GM13977 (cell line): ENCODE measurements at regions not wholly inside any gene's neighbourhood (a gene's known extent, or its start where the extent isn't known, plus 50 kb on each side); places are given as distances from the start of the nearest gene placed in this dataset.

ENCODE experiments used
- DNase-seq: peaks from one replicate; pipeline ENCODE4 v3.0.0; 2012; ENCODE audit warnings: low spot score
- in situ Hi-C: fragments of 300-500 bp; cut with MboI; formaldehyde crosslinking; loops from one replicate; pipeline ENCODE4 v1.12.0; 2022; ENCODE audit warnings: low sequenced_read_pairs, low pct_unique_long_range_greater_than_20kb, mixed read lengths, inconsistent platforms; ENCODE audit not compliant: unreplicated experiment
- TF ChIP-seq, protein P1 (sequence below): IDR thresholded peaks from 2 replicates; pipeline ENCODE4 v1.5.1; 2012; ENCODE audit warnings: mild to moderate bottlenecking, control low read depth; ENCODE audit not compliant: insufficient read depth; ENCODE audit errors: extremely low read depth, missing control alignments

DNA sequence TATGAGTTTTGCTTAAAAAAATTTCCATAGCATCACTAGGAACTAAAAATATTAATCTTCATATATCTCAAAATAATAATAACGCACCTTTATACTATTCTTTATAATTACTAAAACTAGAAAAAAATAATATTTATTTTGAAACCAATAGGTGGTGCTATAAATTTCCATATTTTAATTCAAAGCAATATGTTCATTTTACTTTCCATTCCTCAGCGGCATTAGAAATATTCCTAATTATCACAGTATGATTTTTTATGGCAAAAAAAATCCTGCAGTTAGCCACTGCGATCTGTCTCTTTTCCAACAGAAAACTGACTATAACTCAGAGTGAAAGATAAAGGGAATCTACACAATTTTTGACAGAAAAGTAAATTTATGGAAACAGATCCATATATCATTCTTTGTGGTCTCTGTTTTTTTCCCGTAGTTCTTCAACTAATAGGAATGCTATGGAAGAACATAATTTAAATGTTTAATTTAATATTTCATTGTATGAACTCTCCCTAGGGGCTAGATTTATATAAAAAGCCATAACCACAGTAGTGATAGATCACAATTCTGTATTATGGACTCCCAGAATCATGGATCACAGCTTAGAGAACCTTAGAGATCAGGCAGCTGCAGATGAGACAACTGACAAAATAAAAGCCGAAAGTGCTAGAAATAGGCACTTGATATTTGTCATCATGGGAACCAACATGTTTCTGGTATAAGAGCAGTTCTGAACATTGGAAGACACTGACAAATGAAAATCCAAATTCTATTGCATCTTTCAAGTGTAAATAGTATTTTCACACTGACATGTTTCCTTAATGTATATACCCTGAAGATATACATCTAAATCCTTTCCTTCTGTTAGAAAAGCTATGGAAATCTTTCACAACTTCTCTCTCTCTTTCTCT, 167.7 kb upstream of the MPDZ start:
- TF ChIP-seq, protein P1, sequence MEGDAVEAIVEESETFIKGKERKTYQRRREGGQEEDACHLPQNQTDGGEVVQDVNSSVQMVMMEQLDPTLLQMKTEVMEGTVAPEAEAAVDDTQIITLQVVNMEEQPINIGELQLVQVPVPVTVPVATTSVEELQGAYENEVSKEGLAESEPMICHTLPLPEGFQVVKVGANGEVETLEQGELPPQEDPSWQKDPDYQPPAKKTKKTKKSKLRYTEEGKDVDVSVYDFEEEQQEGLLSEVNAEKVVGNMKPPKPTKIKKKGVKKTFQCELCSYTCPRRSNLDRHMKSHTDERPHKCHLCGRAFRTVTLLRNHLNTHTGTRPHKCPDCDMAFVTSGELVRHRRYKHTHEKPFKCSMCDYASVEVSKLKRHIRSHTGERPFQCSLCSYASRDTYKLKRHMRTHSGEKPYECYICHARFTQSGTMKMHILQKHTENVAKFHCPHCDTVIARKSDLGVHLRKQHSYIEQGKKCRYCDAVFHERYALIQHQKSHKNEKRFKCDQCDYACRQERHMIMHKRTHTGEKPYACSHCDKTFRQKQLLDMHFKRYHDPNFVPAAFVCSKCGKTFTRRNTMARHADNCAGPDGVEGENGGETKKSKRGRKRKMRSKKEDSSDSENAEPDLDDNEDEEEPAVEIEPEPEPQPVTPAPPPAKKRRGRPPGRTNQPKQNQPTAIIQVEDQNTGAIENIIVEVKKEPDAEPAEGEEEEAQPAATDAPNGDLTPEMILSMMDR = no peak

DNA sequence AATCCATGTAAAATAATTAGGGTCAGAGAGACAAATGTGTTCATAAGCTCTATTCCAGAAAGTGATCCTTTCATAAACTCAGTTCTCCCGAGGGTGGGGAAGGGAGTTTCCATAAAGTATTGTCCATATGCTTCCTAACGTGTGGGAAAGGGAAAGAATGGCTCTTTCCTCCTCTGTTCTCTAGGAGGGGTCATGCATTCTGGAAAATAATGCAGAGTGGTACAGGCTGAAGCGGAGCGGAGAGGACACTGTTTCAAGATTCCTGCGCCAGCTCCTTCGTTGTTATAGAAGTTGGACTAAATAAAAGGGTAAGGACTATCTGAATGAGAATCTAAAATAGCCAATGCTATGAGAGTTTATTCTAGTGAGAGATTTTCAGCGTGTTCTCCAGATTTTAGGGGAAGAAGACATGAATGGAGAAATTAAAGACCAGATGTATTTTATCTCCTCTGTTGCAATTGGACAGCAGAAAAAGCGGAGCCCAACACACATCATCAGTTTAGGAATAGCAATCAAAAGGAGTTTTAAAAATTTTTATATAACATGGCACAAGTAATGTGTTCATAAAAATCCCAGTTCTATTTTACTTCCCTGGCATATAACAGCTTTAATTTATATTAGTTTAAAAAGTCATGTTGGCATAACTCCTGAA, 166.9 kb upstream of the MPDZ start:
- in situ Hi-C loops = no loop called here
- TF ChIP-seq, protein P1 = no peak
- DNase-seq = no peak

More for the DNA sequence above, 167.7 kb upstream of the MPDZ start:
- in situ Hi-C loops = no loop called here
- no peak for DNase-seq

DNA sequence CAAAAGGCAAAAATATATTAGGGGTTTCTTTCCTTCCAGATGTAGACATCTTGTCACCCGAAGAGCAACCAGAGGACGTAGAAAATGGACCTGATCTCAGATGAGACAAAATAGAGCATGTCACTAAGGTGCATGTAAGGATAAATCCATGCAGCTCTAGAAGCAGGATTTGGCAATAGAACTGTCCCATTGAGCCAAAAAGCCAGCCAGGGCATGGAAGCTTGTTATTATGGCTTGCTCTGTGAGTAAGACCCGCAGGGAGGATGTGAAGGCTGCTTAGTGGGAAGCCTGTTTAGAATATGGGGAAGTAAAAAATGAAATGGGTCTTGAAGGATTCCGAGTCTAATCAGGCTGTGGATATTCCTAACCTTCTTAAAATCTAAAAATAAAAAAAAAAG, 165.6 kb upstream of the MPDZ start:
- no peak for DNase-seq
- in situ Hi-C loops = no loop called here
- TF ChIP-seq, protein P1 = no peak

DNA sequence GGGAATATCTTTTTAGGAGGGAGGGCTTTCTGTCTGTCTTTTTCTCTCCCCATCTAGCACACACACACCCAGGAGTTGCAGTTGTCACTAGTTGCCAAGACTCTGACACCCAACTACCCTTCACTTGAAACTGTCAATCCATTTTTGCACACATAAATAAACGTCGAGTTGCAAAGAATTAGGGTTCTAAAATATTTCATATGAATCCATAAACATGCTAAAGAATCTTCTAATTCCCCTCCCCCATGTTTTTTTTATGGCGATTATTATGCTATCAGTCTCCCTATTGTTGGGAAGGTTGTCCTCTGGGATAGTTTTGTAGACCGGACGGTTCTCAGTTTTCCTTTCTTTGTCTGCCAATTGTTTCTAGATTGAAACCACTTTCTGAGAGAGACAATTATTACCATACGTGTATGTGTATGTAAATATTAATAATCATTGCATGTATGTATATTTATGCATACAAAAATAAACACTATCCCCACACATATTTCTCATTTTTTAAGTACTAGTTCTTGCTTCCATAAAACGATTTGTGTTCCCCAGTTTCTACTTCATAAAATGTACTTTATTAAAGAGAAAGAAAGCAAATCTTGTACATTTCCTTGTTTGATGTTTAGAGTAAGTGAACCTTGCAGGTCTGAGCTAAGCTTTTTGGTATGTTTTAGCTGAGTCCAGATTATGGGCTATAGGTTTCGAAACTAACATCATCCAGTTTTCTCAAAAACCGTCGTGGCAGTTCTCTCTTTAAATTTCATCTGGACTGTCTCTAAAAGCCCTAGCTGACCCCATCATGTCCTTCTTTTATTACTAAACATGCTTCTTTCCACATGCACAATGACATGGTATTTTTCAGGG, 165.0 kb upstream of the MPDZ start:
- DNase-seq = no peak
- in situ Hi-C loops = no loop called here
- TF ChIP-seq, protein P1 = no peak

DNA sequence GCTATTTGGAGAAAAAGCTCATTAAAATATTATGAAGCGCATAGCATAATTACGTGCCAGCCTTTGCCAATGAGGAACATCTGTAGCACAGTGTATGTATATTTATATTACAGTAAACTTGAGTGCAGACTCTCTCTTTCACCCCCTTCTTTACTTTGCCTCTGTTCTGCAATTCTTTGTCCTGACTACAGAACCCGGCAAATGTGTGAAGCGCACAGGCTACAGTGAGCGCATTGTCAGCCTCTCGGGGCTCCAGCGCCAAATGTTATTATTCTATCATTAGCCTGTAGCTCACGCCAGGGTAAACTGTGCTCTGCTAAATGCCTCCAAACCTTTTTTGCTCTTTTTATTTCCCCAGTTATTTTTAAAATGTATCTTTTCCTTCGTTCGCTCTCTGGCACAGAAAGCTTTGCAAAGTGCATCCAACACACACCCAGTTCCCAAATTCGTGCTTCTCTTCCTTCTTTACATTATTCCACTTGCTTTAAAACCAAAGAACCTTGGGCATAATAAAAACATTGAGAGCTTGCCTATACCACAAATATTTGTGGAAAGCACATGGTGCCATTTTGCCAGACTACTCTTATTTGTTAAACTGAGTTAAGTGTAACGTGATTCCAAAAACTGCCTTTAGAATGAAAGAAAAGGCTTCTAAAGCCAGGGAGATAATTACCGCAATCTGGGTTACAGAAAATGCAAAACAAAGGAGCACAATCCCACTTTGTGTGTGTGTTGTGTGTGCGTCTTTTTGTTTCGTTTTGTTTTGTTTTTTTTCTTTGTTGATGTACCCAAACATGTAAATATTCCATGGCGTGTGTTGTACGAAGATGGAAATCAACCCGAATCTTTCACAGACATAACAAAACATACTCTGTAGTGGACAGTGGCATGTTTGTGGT, 164.1 kb upstream of the MPDZ start:
- TF ChIP-seq, protein P1 = no peak
- in situ Hi-C loops = no loop called here
- no peak for DNase-seq
